Liver (tissue), 8 donors: ENCODE measurements at regions not wholly inside any gene's neighbourhood (a gene's known extent, or its start where the extent isn't known, plus 50 kb on each side); places are given as distances from the start of the nearest gene placed in this dataset.
A peak's percentile ranks its signal among the peaks of the same experiment; 100 is the strongest.

Source experiments
- DNase-seq: peaks from one replicate; pipeline ENCODE4 v3.0.0-alpha.2; 2017; ENCODE audit warnings: low spot score
- H3K27ac ChIP-seq, 2 donors: one replicate each; pipeline ENCODE4 v1.7.0; 2013; ENCODE audit warnings: inconsistent platforms in 2 of 2, low read length in 2 of 2, control low read depth in 1 of 2, low read depth in 1 of 2, mild to moderate bottlenecking in 1 of 2
- H3K27me3 ChIP-seq, 4 donors: one replicate each; pipeline versions ENCODE4 v1.6.1 to v1.7.0; 2013; ENCODE audit warnings: low read length in 3 of 4, inconsistent platforms in 1 of 4, mild to moderate bottlenecking in 1 of 4, moderate library complexity in 1 of 4; ENCODE audit not compliant: control insufficient read depth in 4 of 4, insufficient read depth in 4 of 4
- H3K36me3 ChIP-seq, 4 donors: one replicate each; pipeline versions ENCODE4 v1.6.1 to v1.7.0; 2013; ENCODE audit warnings: low read length in 3 of 4, mild to moderate bottlenecking in 3 of 4, low read depth in 1 of 4, moderate library complexity in 1 of 4; ENCODE audit not compliant: control insufficient read depth in 4 of 4, insufficient read depth in 3 of 4
- H3K4me1 ChIP-seq, 4 donors: one replicate each; pipeline versions ENCODE4 v1.6.1 to v1.7.0; 2013; ENCODE audit warnings: low read length in 3 of 4, mild to moderate bottlenecking in 3 of 4, moderate library complexity in 1 of 4; ENCODE audit not compliant: control insufficient read depth in 4 of 4, insufficient read depth in 4 of 4
- H3K4me3 ChIP-seq, 3 donors: one replicate each; pipeline versions ENCODE4 v1.6.1 to v1.7.0; 2013; ENCODE audit warnings: low read length in 3 of 3, control low read depth in 1 of 3, low read depth in 1 of 3, mild to moderate bottlenecking in 1 of 3
- H3K9ac ChIP-seq, 2 donors: one replicate each; pipeline ENCODE4 v1.7.0; 2013; ENCODE audit warnings: low read length in 2 of 2, mild to moderate bottlenecking in 2 of 2, moderate library complexity in 2 of 2, control low read depth in 1 of 2, low read depth in 1 of 2
- H3K9me3 ChIP-seq, 4 donors: one replicate each; pipeline versions ENCODE4 v1.6.1 to v1.7.0; 2013; ENCODE audit warnings: low read length in 3 of 4; ENCODE audit not compliant: control insufficient read depth in 4 of 4
- EGR1 ChIP-seq, 2 donors: IDR thresholded peaks; 2 replicates each; pipeline ENCODE4 v1.6.1; 2016 to 2018; ENCODE audit warnings: antibody characterized with exemption in 2 of 2, low read depth in 2 of 2
- GABPA ChIP-seq, 2 donors: IDR thresholded peaks in 1 of 2; conservative IDR thresholded peaks in 1 of 2; 2 replicates each; pipeline ENCODE4 v1.6.1; 2016; ENCODE audit warnings: antibody characterized with exemption in 2 of 2, mild to moderate bottlenecking in 1 of 2, moderate library complexity in 1 of 2
- HNF4A ChIP-seq, 2 donors: conservative IDR thresholded peaks; 2 replicates each; pipeline ENCODE4 v1.6.1; 2016; ENCODE audit warnings: antibody characterized with exemption in 2 of 2, mild to moderate bottlenecking in 2 of 2
- JUND ChIP-seq, 2 donors: IDR thresholded peaks; 2 replicates each; pipeline ENCODE4 v1.6.1; 2016; ENCODE audit warnings: antibody characterized with exemption in 2 of 2
- NR2F2 ChIP-seq: IDR thresholded peaks from 2 replicates; pipeline ENCODE4 v1.6.1; 2016; ENCODE audit warnings: antibody characterized with exemption
- RAD21 ChIP-seq, 2 donors: IDR thresholded peaks; 2 replicates each; pipeline ENCODE4 v1.6.1; 2016; ENCODE audit warnings: antibody characterized with exemption in 2 of 2, mild to moderate bottlenecking in 2 of 2
- REST ChIP-seq: IDR thresholded peaks from 2 replicates; pipeline ENCODE4 v1.6.1; 2016; ENCODE audit warnings: antibody characterized with exemption, mild to moderate bottlenecking
- RXRA ChIP-seq, 2 donors: IDR thresholded peaks; 2 replicates each; pipeline ENCODE4 v1.6.1; 2017 to 2018; ENCODE audit warnings: antibody characterized with exemption in 2 of 2, mild to moderate bottlenecking in 1 of 2
- ZBTB33 ChIP-seq: IDR thresholded peaks from 2 replicates; pipeline ENCODE4 v1.6.1; 2016; ENCODE audit warnings: antibody characterized with exemption
- WGBS: extraction: QIAGEN DNeasy Blood & Tissue Kit; methylation state at CpG from one replicate; pipeline ENCODE4 v1.1.7; 2013; 5-methylcytosine and 5-hydroxymethylcytosine counted together
- TF ChIP-seq, protein P1 (sequence below): fragments of 150-350 bp; IDR thresholded peaks from 2 replicates; pipeline ENCODE4 v1.5.1; 2017; ENCODE audit warnings: improper control_type of control experiment, low read depth, low read length; ENCODE audit not compliant: missing input control
- donor health status: healthy.
- donor health status: healthy.
- donor health status: healthy.
- donor health status: healthy.
- donor health status: healthy.

DNA sequence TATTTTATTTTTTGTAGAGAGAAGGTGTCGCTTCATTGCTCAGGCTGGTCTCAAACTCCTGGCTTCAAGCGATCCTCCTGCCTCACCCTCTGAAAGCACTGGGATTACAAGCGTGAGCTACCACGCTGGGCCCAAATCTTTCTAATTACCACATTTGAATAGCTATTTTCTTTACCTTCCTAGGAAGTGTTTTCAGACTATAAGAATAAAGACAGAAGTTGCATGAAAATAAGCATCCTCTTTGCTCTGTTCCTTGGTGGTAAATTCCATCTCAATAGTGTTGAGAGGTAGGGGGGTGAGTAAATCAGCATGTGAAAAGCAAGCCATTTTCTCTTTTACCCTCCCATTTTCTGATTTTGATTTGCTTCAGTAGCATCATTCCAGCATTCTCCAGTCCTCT is 122.4 kb downstream of the LARP7 start:
- Histone ChIP-seq H3K27ac (no peak overlapping the region), H3K4me3 (no peak overlapping the region), H3K4me1 (peaks cover 0 to 2% (median 0%) of the 10 kb centered on the region in 4 donors), H3K27me3 (no peaks in the 10 kb centered on the region), H3K9me3 (no peaks in the 10 kb centered on the region), H3K9ac (no peak overlapping the region), H3K36me3 (no peaks in the 10 kb centered on the region)
- 71% methylated on average over 4 of the region's 4 CpGs for WGBS
- no peak for TF ChIP-seq ZBTB33
- no peak for TF ChIP-seq REST
- no peak for TF ChIP-seq EGR1 (IDR thresholded peaks at IDR 0.05; ENCODE audit: low read depth in 2 of 2)
- no peak for TF ChIP-seq JUND (IDR thresholded peaks at IDR 0.05)
- no peak for TF ChIP-seq RXRA (IDR thresholded peaks at IDR 0.05)
- TF ChIP-seq NR2F2: no peak
- DNase-seq: no peak

DNA sequence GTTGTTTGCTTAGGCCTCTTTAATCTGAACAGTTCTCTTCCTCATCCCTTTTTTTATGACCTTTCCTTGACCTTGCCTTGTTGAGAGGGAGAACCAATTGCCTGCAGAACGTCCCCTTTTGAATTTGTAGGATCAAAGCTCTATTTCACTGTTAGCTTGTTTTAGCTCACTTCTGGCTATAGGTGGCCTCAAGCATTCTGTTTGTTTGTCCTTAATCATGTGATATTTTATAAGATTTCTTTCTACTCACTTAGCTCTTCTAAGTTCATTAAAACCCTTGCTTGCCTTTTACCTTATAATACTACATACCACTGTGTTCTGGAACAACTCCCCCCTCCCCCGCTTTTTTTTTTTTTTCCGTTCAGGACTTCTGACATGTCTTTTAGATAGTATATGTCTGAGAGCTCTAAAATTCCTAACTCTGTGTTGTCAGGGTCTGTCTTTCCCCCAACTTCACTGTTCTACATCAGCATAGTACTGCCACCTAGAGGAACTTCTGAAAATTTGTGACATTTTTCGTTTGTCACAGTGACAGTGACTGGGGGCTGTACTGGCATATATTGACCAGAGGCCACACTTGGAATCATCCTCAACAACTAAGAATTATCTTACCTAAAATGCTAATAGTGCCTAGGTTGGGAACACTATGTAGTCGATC is 128.5 kb downstream of the LARP7 start:
- Histone ChIP-seq H3K9ac (no peak overlapping the region), H3K27ac (no peak overlapping the region), H3K9me3 (no peaks in the 10 kb centered on the region), H3K4me1 (peaks cover 0 to 2% (median 0%) of the 10 kb centered on the region in 4 donors), H3K27me3 (no peaks in the 10 kb centered on the region), H3K4me3 (no peak overlapping the region), H3K36me3 (no peaks in the 10 kb centered on the region)
- TF ChIP-seq, protein P1, sequence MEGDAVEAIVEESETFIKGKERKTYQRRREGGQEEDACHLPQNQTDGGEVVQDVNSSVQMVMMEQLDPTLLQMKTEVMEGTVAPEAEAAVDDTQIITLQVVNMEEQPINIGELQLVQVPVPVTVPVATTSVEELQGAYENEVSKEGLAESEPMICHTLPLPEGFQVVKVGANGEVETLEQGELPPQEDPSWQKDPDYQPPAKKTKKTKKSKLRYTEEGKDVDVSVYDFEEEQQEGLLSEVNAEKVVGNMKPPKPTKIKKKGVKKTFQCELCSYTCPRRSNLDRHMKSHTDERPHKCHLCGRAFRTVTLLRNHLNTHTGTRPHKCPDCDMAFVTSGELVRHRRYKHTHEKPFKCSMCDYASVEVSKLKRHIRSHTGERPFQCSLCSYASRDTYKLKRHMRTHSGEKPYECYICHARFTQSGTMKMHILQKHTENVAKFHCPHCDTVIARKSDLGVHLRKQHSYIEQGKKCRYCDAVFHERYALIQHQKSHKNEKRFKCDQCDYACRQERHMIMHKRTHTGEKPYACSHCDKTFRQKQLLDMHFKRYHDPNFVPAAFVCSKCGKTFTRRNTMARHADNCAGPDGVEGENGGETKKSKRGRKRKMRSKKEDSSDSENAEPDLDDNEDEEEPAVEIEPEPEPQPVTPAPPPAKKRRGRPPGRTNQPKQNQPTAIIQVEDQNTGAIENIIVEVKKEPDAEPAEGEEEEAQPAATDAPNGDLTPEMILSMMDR: peak; percentile 37
- TF ChIP-seq HNF4A (conservative IDR thresholded peaks at IDR 0.05) (no peak), GABPA (IDR thresholded peaks at IDR 0.05 in 1 of 2, conservative IDR thresholded peaks at IDR 0.05 in 1 of 2) (no peak), RAD21 (IDR thresholded peaks at IDR 0.05) (peak in 1 of 2 donors; percentile 56)
- DNase-seq: no peak
- WGBS: 20% methylated on average over 5 of the region's 5 CpGs
